DOHH2 (cell line): ENCODE measurements at regions not wholly inside any gene's neighbourhood (a gene's known extent, or its start where the extent isn't known, plus 50 kb on each side); places are given as distances from the start of the nearest gene placed in this dataset.

Experiments used
- CTCF ChIP-seq: fragments of 200-600 bp; sonication (generic); IDR thresholded peaks from one replicate; pipeline ENCODE4 v1.5.1; 2014; ENCODE audit warnings: antibody characterized with exemption, mild to moderate bottlenecking, low read depth, low read length; ENCODE audit not compliant: poor library complexity, severe bottlenecking
- EZH2phosphoT487 ChIP-seq: fragments of 200-600 bp; sonication (generic); IDR thresholded peaks from 2 replicates; pipeline ENCODE4 v1.6.1; 2017; ENCODE audit warnings: borderline replicate concordance, mild to moderate bottlenecking, antibody characterized with exemption, low read length, moderate library complexity, mixed read lengths

- TF ChIP-seq CTCF (no peak), EZH2phosphoT487 (no peak)
Observed at GRCh38 chr7:25694699-25695098, 457.3 kb upstream of the NFE2L3 start.
